Osteocyte (in vitro differentiated cells): ENCODE measurements at regions not wholly inside any gene's neighbourhood (a gene's known extent, or its start where the extent isn't known, plus 50 kb on each side); places are given as distances from the start of the nearest gene placed in this dataset.

Source experiments
- DNase-seq: peaks from one replicate; pipeline ENCODE4 v3.0.0; 2021; ENCODE audit warnings: mixed read lengths; ENCODE audit not compliant: unreplicated experiment; ENCODE audit errors: extremely low spot score
- H3K27ac Mint-ChIP-seq: one replicate; pipeline ENCODE4 v1.8.0; 2021; ENCODE audit warnings: mild to moderate bottlenecking, mixed read lengths; ENCODE audit not compliant: unreplicated experiment
- H3K27me3 Mint-ChIP-seq: one replicate; pipeline ENCODE4 v1.8.0; 2021; ENCODE audit warnings: mixed read lengths; ENCODE audit not compliant: unreplicated experiment
- H3K36me3 Mint-ChIP-seq: one replicate; pipeline ENCODE4 v1.8.0; 2021; ENCODE audit warnings: mixed read lengths; ENCODE audit not compliant: unreplicated experiment
- H3K4me1 Mint-ChIP-seq: one replicate; pipeline ENCODE4 v1.8.0; 2021; ENCODE audit warnings: mixed read lengths; ENCODE audit not compliant: unreplicated experiment
- H3K4me3 Mint-ChIP-seq: one replicate; pipeline ENCODE4 v1.8.0; 2021; ENCODE audit warnings: mild to moderate bottlenecking, moderate library complexity, mixed read lengths; ENCODE audit not compliant: unreplicated experiment
- H3K9me3 Mint-ChIP-seq: one replicate; pipeline ENCODE4 v1.8.0; 2021; ENCODE audit warnings: mixed read lengths; ENCODE audit not compliant: unreplicated experiment
- TF ChIP-seq, protein P1 (sequence below): fragments of 200-600 bp; sonication (generic); IDR thresholded peaks from 2 replicates; pipeline ENCODE4 v1.5.0; 2021; ENCODE audit warnings: antibody characterized with exemption, mild to moderate bottlenecking, moderate library complexity

DNA sequence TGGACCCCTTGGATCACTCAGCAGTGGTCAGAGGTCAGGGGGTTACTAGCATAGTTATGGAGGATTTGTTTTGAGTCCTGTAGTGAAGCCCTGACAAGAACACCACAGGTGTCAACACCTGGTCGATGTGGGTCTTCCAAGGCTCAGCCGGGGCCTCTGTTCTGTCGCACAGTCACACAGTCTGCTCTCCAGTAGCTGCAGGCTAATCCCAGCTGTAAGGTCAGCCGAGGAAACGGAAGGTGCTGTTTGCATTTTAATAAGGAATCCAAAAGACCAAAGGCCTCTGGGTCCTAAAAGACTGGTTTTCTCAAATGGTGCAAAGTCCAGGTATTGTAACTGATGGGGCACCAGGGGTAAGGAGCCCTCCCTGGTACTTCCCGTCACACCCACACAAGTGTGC, 71.7 kb downstream of the RPLP1 start:
- TF ChIP-seq, protein P1, sequence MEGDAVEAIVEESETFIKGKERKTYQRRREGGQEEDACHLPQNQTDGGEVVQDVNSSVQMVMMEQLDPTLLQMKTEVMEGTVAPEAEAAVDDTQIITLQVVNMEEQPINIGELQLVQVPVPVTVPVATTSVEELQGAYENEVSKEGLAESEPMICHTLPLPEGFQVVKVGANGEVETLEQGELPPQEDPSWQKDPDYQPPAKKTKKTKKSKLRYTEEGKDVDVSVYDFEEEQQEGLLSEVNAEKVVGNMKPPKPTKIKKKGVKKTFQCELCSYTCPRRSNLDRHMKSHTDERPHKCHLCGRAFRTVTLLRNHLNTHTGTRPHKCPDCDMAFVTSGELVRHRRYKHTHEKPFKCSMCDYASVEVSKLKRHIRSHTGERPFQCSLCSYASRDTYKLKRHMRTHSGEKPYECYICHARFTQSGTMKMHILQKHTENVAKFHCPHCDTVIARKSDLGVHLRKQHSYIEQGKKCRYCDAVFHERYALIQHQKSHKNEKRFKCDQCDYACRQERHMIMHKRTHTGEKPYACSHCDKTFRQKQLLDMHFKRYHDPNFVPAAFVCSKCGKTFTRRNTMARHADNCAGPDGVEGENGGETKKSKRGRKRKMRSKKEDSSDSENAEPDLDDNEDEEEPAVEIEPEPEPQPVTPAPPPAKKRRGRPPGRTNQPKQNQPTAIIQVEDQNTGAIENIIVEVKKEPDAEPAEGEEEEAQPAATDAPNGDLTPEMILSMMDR: no peak
- peaks cover 3% of the 10 kb centered on the region for H3K4me1 Mint-ChIP-seq
- no peaks in the 10 kb centered on the region for H3K36me3 Mint-ChIP-seq
- H3K27ac Mint-ChIP-seq: no peak overlapping the region
- no peaks in the 10 kb centered on the region for H3K9me3 Mint-ChIP-seq
- no peak overlapping the region for H3K4me3 Mint-ChIP-seq
- H3K27me3 Mint-ChIP-seq: peaks cover 85% of the 10 kb centered on the region
- DNase-seq: no peak

DNA sequence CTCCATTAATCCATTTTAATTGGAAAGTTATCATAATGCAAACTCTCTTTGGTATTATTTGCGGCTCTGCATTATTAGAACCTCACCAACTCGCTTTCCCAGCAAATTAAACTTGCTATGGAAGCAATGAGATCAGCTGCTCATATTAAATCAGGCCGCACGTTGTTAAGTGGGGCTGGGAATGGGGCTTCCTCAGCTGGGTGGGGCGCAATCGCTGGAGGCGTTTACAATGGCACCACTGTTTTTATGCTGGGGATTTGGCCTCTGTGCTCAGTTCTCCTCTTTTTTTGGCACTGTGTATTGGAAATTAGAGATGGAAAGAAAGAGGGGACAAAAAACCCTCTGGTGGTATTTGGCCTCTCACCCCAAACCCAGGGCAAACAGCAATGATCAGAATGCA, 72.2 kb downstream of the RPLP1 start:
- Mint-ChIP-seq H3K27me3 (peaks cover 85% of the 10 kb centered on the region), H3K4me1 (peaks cover 3% of the 10 kb centered on the region), H3K36me3 (no peaks in the 10 kb centered on the region), H3K27ac (no peak overlapping the region), H3K9me3 (no peaks in the 10 kb centered on the region), H3K4me3 (no peak overlapping the region)
- TF ChIP-seq, protein P1: no peak
- DNase-seq: no peak

DNA sequence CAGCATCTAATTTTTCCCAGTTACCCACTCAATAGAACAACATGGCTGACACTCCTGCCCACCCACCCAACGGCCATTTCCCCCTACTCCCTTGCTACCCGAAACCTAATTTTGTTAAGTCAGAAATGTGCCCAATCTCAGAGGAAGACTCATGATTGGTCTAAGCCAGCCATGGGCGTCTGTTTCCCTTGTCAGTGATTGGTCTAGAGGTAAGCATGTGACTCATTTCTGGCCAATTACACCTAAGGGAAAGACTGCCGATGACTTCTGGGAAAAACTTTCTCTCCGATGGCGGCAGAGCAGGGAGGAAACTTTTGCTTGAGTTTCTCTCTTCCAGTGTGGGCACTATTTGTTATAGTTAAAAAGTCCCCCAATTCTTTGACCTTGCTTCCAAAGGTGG, 72.9 kb downstream of the RPLP1 start:
- Mint-ChIP-seq H3K4me1 (peaks cover 3% of the 10 kb centered on the region), H3K9me3 (no peaks in the 10 kb centered on the region), H3K36me3 (no peaks in the 10 kb centered on the region), H3K27ac (no peak overlapping the region), H3K4me3 (no peak overlapping the region), H3K27me3 (peaks cover 85% of the 10 kb centered on the region)
- TF ChIP-seq, protein P1: no peak
- DNase-seq: no peak

DNA sequence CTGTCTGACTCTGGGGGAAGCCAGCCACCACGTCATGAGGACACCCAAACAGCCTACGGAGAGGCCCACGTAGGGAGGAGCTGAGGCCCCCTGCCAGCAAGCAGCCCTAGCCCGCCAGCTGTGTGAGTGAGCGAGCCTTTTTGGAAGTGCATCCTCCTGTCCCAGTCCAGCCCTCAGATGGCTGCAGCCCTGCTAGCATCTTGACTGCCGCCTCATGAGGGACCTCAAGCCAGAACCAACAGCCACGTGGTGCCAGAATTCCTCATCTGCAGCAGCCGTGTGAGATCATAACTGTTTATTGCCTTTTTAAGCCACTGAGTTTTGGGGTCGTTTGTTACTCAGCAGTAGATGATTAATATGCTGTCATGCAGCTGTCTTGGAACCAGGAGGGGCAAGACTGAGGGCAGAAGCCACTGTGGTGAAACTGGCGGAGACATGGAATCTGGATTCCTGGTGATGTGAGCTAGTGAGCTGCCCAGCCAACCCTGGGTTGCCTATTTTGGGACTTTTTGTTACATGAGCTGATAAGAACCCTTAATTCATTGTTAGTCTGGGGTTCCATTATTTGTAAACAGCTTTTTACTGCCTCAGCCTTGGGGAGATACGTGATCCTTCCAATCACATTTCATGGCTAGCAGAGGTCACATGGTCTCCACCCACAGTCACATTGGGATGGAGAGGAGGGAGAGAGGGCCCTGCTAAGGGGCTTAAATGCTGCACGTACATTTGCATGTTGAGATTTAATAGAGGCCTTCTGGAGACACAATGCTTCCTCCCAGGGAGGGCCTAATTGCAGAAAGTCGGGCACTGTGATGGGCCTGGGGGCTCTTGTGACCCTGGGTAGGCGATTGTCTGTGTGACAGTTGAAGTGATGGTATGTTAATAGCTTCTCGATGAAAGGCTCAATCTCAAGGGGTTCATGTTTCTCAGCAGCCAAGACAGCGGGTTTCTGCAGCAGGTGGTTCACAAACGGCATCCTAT, 73.8 kb downstream of the RPLP1 start:
- Mint-ChIP-seq H3K4me3 (no peak overlapping the region), H3K27me3 (peaks cover 81% of the 10 kb centered on the region), H3K27ac (no peak overlapping the region), H3K36me3 (no peaks in the 10 kb centered on the region), H3K9me3 (no peaks in the 10 kb centered on the region), H3K4me1 (peaks cover 3% of the 10 kb centered on the region)
- TF ChIP-seq, protein P1: no peak
- DNase-seq: no peak

DNA sequence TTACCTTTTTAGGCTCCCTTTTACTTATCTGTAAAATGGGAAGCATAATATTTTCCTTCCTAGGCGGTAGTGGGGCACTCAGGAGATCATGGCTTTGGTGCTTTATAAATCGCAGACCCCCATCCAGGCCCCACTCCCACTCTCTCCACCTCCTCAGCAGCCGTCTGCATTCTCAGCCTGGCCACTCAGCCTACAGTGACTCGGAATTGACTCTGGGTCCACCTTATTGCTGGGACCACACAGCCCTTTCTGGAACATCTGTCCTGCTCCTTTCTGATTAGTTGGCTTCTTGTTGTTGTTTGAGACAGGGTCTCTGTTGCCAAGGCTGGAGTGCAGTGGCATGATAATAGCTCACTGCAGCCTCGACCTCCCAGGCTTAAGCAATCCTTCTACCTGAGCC, 76.5 kb downstream of the RPLP1 start:
- Mint-ChIP-seq H3K9me3 (no peaks in the 10 kb centered on the region), H3K27me3 (peaks cover 81% of the 10 kb centered on the region), H3K27ac (no peak overlapping the region), H3K4me3 (no peak overlapping the region), H3K4me1 (peaks cover 3% of the 10 kb centered on the region), H3K36me3 (no peaks in the 10 kb centered on the region)
- TF ChIP-seq, protein P1: no peak
- DNase-seq: no peak
